AG10803 (cell line): ENCODE measurements at regions not wholly inside any gene's neighbourhood (a gene's known extent, or its start where the extent isn't known, plus 50 kb on each side); places are given as distances from the start of the nearest gene placed in this dataset.

Experiments used
- DNase-seq: peaks from one replicate; pipeline ENCODE4 v3.0.0; 2010; ENCODE audit warnings: low read depth
- H3K4me3 ChIP-seq: 2 replicates; pipeline ENCODE4 v1.5.1; 2011; ENCODE audit warnings: mild to moderate bottlenecking, low read length, control low read depth
- CTCF ChIP-seq: conservative IDR thresholded peaks from 2 replicates; pipeline ENCODE4 v1.5.1; 2011; ENCODE audit warnings: mild to moderate bottlenecking, low read length, control low read depth, inconsistent platforms

DNA sequence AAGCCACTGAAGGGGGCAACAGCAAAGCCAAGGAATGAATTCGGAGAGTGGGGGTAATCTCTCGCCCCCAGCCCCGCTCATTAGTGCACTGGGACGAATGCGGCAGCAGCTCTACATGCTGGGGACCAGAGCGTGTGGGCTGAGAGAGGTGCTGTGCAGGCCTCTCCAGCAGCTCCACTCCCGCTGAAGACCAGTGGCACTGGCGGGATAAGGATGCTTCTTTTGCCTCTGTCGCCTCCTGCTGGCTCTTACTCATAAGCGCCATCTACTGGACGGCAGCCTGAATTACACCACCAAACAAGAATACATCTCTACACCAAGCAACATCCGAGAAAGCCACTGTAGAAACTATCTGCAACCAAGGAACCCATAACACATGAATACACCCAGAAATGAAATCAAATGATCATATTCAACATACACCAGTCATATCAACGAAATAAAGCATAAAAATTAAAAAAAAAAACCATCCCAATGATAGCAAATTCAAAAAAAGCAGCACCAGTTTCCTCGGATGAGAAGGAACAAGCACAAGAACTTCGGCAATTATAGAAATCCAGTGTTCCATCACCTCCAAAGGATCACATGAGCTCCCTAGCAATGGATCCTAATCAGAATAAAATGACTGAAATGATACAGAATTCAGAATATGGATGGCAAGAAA is 79.0 kb upstream of the TMEM168 start:
- no peak overlapping the region for H3K4me3 ChIP-seq
- DNase-seq = no peak
- peak; percentile 69 for TF ChIP-seq CTCF

DNA sequence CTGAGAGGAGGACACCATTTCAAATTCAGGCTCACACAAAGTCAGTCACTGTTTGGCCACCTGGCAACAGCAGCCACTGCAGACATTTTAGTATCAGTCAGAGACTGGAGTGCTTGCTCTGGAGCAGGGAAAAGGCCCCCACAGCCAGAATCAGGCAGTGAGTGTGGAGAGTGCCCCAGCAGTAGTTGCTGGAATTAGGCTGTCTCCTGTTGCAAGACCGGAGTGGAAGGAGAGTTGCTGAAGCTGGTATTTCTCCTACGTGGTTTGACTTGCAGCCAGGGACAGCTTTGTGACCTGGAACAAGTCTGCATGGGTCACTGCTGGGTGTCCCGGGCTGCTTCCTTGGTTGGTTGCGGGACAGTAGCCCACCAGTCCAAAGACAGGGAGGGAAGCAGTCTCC is 78.4 kb upstream of the TMEM168 start:
- no peak for TF ChIP-seq CTCF
- no peak for DNase-seq
- no peak overlapping the region for H3K4me3 ChIP-seq

- no peak overlapping the region for H3K4me3 ChIP-seq
- TF ChIP-seq CTCF = no peak
- DNase-seq = no peak
Measured at GRCh38 chr7:112866424-112866823, 76.2 kb upstream of the TMEM168 start.

GRCh38 chr7:112864380-112864779 is 74.2 kb upstream of the TMEM168 start:
- H3K4me3 ChIP-seq = no peak overlapping the region
- no peak for DNase-seq
- no peak for TF ChIP-seq CTCF

DNA sequence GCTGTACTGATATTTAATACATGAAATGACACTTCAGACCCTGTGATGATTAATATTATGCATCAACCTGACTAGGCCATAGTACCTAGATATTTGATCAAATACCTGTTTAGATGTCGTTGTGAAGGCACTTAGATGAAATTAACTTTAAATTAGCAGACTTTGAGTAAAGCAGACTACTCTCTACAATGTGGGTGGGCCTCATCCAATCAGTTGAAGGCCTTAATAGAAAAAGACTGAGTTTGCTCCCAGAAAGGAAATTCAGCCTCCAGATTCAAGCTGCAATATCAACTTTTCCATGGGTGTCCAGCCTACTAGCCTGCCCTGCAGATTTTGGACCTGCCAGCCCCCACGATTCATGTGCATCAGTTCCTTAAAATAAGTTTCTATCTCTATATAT is 68.6 kb upstream of the TMEM168 start:
- TF ChIP-seq CTCF = no peak
- no peak overlapping the region for H3K4me3 ChIP-seq
- no peak for DNase-seq

GRCh38 chr7:112855227-112855626 is 65.0 kb upstream of the TMEM168 start:
- TF ChIP-seq CTCF = no peak
- DNase-seq = no peak
- no peak overlapping the region for H3K4me3 ChIP-seq

GRCh38 chr7:112854169-112854568 is 64.0 kb upstream of the TMEM168 start:
- no peak for DNase-seq
- no peak for TF ChIP-seq CTCF
- no peak overlapping the region for H3K4me3 ChIP-seq
